Putamen (tissue), 1 donor: ENCODE measurements at regions not wholly inside any gene's neighbourhood (a gene's known extent, or its start where the extent isn't known, plus 50 kb on each side); places are given as distances from the start of the nearest gene placed in this dataset.
"Not testable (repeated sequence)": the region's sequence is repeated elsewhere in the genome, so short reads cannot be mapped to it uniquely, and the experiment has no call there.

Experiments used
- DNase-seq: peaks from one replicate; pipeline ENCODE4 v3.0.0-alpha.2; 2016; ENCODE audit warnings: low spot score

- DNase-seq, result no peak
These were observed 339.1 kb downstream of the PTPRC start for GRCh38 chr1:198977909-198978308.

GRCh38 chr1:198978523-198978922 lies 339.7 kb downstream of the PTPRC start:
- no peak for DNase-seq

GRCh38 chr1:198986036-198986435 lies 347.2 kb downstream of the PTPRC start:
- DNase-seq, result no peak

GRCh38 chr1:198986442-198986841 lies 347.6 kb downstream of the PTPRC start:
- DNase-seq, result no peak

GRCh38 chr1:199002661-199003060 lies 363.8 kb downstream of the PTPRC start:
- DNase-seq, result no peak

GRCh38 chr1:199007423-199007822 lies 368.6 kb downstream of the PTPRC start:
- DNase-seq, result no peak

GRCh38 chr1:199009447-199009846 lies 370.6 kb downstream of the PTPRC start:
- DNase-seq, result peak; percentile 12

- no peak for DNase-seq
These were observed 371.7 kb downstream of the PTPRC start for GRCh38 chr1:199010492-199010891.

GRCh38 chr1:199010933-199011332 lies 372.1 kb downstream of the PTPRC start:
- DNase-seq, result no peak

- no peak for DNase-seq
These were observed 377.0 kb downstream of the PTPRC start for GRCh38 chr1:199015799-199016198.

GRCh38 chr1:199018471-199019135 lies 379.8 kb downstream of the PTPRC start:
- DNase-seq, result no peak

- DNase-seq, result no peak
These were observed 381.2 kb downstream of the PTPRC start for GRCh38 chr1:199020051-199020450.

- DNase-seq, result no peak
These were observed 382.1 kb downstream of the PTPRC start for GRCh38 chr1:199020904-199021303.

GRCh38 chr1:199029401-199029800 lies 390.6 kb downstream of the PTPRC start:
- DNase-seq, result no peak

- no peak for DNase-seq
These were observed 391.0 kb downstream of the PTPRC start for GRCh38 chr1:199029855-199030254.

GRCh38 chr1:199030541-199030940 lies 391.7 kb downstream of the PTPRC start:
- not testable (repeated sequence) for DNase-seq

GRCh38 chr1:199031170-199031569 lies 392.3 kb downstream of the PTPRC start:
- not testable (repeated sequence) for DNase-seq

GRCh38 chr1:199032479-199032878 lies 393.6 kb downstream of the PTPRC start:
- DNase-seq, result not testable (repeated sequence)

GRCh38 chr1:199033661-199034060 lies 394.8 kb downstream of the PTPRC start:
- no peak for DNase-seq

GRCh38 chr1:199038156-199038555 lies 399.3 kb downstream of the PTPRC start:
- DNase-seq, result no peak

GRCh38 chr1:199040076-199040905 lies 401.5 kb downstream of the PTPRC start:
- DNase-seq, result no peak

GRCh38 chr1:199041173-199041914 lies 402.5 kb downstream of the PTPRC start:
- no peak for DNase-seq

GRCh38 chr1:199042193-199042592 lies 403.4 kb downstream of the PTPRC start:
- no peak for DNase-seq
